ENCODE measurements at regions not wholly inside any gene's neighbourhood (a gene's known extent, or its start where the extent isn't known, plus 50 kb on each side); places are given as distances from the start of the nearest gene placed in this dataset.

GRCh38 chr1:208544794-208545193, 300.6 kb upstream of the PLXNA2 start:
- no peaks in the 10 kb centered on the region for H3K9me3 ChIP-seq (ENCODE audit: insufficient read depth, low read depth, low read length)
- Mint-ChIP-seq H3K36me3 (ENCODE audit: low read depth, unreplicated experiment) (no peaks in the 10 kb centered on the region), H3K27ac (ENCODE audit: unreplicated experiment) (no peak overlapping the region), H3K4me3 (ENCODE audit: unreplicated experiment) (no peak overlapping the region), H3K4me1 (ENCODE audit: low read depth, unreplicated experiment) (no peaks in the 10 kb centered on the region), H3K27me3 (ENCODE audit: low read depth, unreplicated experiment) (peaks cover 7% of the 10 kb centered on the region), H3K9me3 (ENCODE audit: unreplicated experiment) (no peaks in the 10 kb centered on the region)
- no peak overlapping the region for H3K4me3 ChIP-seq (ENCODE audit: insufficient read depth, low read depth, low read length)
- no peak overlapping the region for H3K27ac ChIP-seq (ENCODE audit: low read depth, low read length)
- no peak for FAIRE-seq
- H3K27me3 ChIP-seq (ENCODE audit: insufficient read depth, low read length), result no peaks in the 10 kb centered on the region
- H3K9ac ChIP-seq (ENCODE audit: low read length), result no peak overlapping the region
- no peaks in the 10 kb centered on the region for H3K36me3 ChIP-seq (ENCODE audit: insufficient read depth, low read length)
- no peaks in the 10 kb centered on the region for H3K4me1 ChIP-seq (ENCODE audit: insufficient read depth, low read length)
- TF ChIP-seq, protein P1, sequence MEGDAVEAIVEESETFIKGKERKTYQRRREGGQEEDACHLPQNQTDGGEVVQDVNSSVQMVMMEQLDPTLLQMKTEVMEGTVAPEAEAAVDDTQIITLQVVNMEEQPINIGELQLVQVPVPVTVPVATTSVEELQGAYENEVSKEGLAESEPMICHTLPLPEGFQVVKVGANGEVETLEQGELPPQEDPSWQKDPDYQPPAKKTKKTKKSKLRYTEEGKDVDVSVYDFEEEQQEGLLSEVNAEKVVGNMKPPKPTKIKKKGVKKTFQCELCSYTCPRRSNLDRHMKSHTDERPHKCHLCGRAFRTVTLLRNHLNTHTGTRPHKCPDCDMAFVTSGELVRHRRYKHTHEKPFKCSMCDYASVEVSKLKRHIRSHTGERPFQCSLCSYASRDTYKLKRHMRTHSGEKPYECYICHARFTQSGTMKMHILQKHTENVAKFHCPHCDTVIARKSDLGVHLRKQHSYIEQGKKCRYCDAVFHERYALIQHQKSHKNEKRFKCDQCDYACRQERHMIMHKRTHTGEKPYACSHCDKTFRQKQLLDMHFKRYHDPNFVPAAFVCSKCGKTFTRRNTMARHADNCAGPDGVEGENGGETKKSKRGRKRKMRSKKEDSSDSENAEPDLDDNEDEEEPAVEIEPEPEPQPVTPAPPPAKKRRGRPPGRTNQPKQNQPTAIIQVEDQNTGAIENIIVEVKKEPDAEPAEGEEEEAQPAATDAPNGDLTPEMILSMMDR (IDR thresholded peaks at IDR 0.05; ENCODE audit: insufficient read depth, low read depth, low read length), result no peak
- no peak for TF ChIP-seq EZH2 (IDR thresholded peaks at IDR 0.05; ENCODE audit: insufficient read depth, low read length)
- no peak overlapping the region for H3K4me2 ChIP-seq (ENCODE audit: low read length)
- H3K79me2 ChIP-seq (ENCODE audit: insufficient read depth, low read length), result no peaks in the 10 kb centered on the region
- no peak for DNase-seq (ENCODE audit: low read depth)
- no peak overlapping the region for H2AFZ ChIP-seq (ENCODE audit: low read depth, low read length)
- no peaks in the 10 kb centered on the region for H4K20me1 ChIP-seq (ENCODE audit: insufficient read depth, low read length)

GRCh38 chr1:208551024-208551423, 306.8 kb upstream of the PLXNA2 start:
- Mint-ChIP-seq H3K27ac (ENCODE audit: unreplicated experiment) (no peak overlapping the region), H3K9me3 (ENCODE audit: unreplicated experiment) (no peaks in the 10 kb centered on the region), H3K27me3 (ENCODE audit: low read depth, unreplicated experiment) (peaks cover 5% of the 10 kb centered on the region), H3K4me1 (ENCODE audit: low read depth, unreplicated experiment) (no peaks in the 10 kb centered on the region), H3K4me3 (ENCODE audit: unreplicated experiment) (no peak overlapping the region), H3K36me3 (ENCODE audit: low read depth, unreplicated experiment) (no peaks in the 10 kb centered on the region)
- H2AFZ ChIP-seq (ENCODE audit: low read depth, low read length), result no peak overlapping the region
- TF ChIP-seq EZH2 (IDR thresholded peaks at IDR 0.05; ENCODE audit: insufficient read depth, low read length), result no peak
- TF ChIP-seq, protein P1 (IDR thresholded peaks at IDR 0.05; ENCODE audit: insufficient read depth, low read depth, low read length), result no peak
- no peaks in the 10 kb centered on the region for H3K4me1 ChIP-seq (ENCODE audit: insufficient read depth, low read length)
- DNase-seq (ENCODE audit: low read depth) (no peak), FAIRE-seq (no peak)
- H3K4me2 ChIP-seq (ENCODE audit: low read length), result no peak overlapping the region
- no peaks in the 10 kb centered on the region for H3K9me3 ChIP-seq (ENCODE audit: insufficient read depth, low read depth, low read length)
- H3K4me3 ChIP-seq (ENCODE audit: insufficient read depth, low read depth, low read length), result no peak overlapping the region
- H3K36me3 ChIP-seq (ENCODE audit: insufficient read depth, low read length), result no peaks in the 10 kb centered on the region
- peaks cover 2% of the 10 kb centered on the region for H3K27me3 ChIP-seq (ENCODE audit: insufficient read depth, low read length)
- no peaks in the 10 kb centered on the region for H3K79me2 ChIP-seq (ENCODE audit: insufficient read depth, low read length)
- no peak overlapping the region for H3K9ac ChIP-seq (ENCODE audit: low read length)
- no peaks in the 10 kb centered on the region for H4K20me1 ChIP-seq (ENCODE audit: insufficient read depth, low read length)
- H3K27ac ChIP-seq (ENCODE audit: low read depth, low read length), result no peak overlapping the region

GRCh38 chr1:208551633-208552320, 307.6 kb upstream of the PLXNA2 start:
- Histone ChIP-seq H3K27me3 (ENCODE audit: insufficient read depth, low read length) (peaks cover 2% of the 10 kb centered on the region), H3K9me3 (ENCODE audit: insufficient read depth, low read depth, low read length) (no peaks in the 10 kb centered on the region), H4K20me1 (ENCODE audit: insufficient read depth, low read length) (no peaks in the 10 kb centered on the region), H2AFZ (ENCODE audit: low read depth, low read length) (no peak overlapping the region), H3K27ac (ENCODE audit: low read depth, low read length) (no peak overlapping the region), H3K4me3 (ENCODE audit: insufficient read depth, low read depth, low read length) (no peak overlapping the region), H3K9ac (ENCODE audit: low read length) (no peak overlapping the region), H3K4me1 (ENCODE audit: insufficient read depth, low read length) (no peaks in the 10 kb centered on the region), H3K79me2 (ENCODE audit: insufficient read depth, low read length) (no peaks in the 10 kb centered on the region), H3K4me2 (ENCODE audit: low read length) (no peak overlapping the region), H3K36me3 (ENCODE audit: insufficient read depth, low read length) (no peaks in the 10 kb centered on the region)
- H3K4me3 Mint-ChIP-seq (ENCODE audit: unreplicated experiment), result no peak overlapping the region
- H3K27ac Mint-ChIP-seq (ENCODE audit: unreplicated experiment), result no peak overlapping the region
- FAIRE-seq (no peak), DNase-seq (ENCODE audit: low read depth) (no peak)
- H3K36me3 Mint-ChIP-seq (ENCODE audit: low read depth, unreplicated experiment), result no peaks in the 10 kb centered on the region
- H3K9me3 Mint-ChIP-seq (ENCODE audit: unreplicated experiment), result no peaks in the 10 kb centered on the region
- TF ChIP-seq, protein P1 (IDR thresholded peaks at IDR 0.05; ENCODE audit: insufficient read depth, low read depth, low read length), result no peak
- no peak for TF ChIP-seq EZH2 (IDR thresholded peaks at IDR 0.05; ENCODE audit: insufficient read depth, low read length)
- peaks cover 5% of the 10 kb centered on the region for H3K27me3 Mint-ChIP-seq (ENCODE audit: low read depth, unreplicated experiment)
- H3K4me1 Mint-ChIP-seq (ENCODE audit: low read depth, unreplicated experiment), result no peaks in the 10 kb centered on the region
